OCI-LY1 (cell line): ENCODE measurements at regions not wholly inside any gene's neighbourhood (a gene's known extent, or its start where the extent isn't known, plus 50 kb on each side); places are given as distances from the start of the nearest gene placed in this dataset.

Source experiments
- EZH2 ChIP-seq: fragments of 200-600 bp; sonication (generic), shearing (Covaris generic); IDR thresholded peaks from 2 replicates; pipeline ENCODE4 v1.8.0; 2017; ENCODE audit warnings: borderline replicate concordance, mixed run types, mild to moderate bottlenecking, antibody characterized with exemption, low read length, moderate library complexity, mixed read lengths
- TF ChIP-seq, protein P1 (sequence below): fragments of 200-600 bp; sonication (generic), shearing (Covaris generic); IDR thresholded peaks from 2 replicates; pipeline ENCODE4 v1.5.1; 2017; ENCODE audit warnings: mild to moderate bottlenecking, antibody characterized with exemption, low read length, moderate library complexity, mixed read lengths

DNA sequence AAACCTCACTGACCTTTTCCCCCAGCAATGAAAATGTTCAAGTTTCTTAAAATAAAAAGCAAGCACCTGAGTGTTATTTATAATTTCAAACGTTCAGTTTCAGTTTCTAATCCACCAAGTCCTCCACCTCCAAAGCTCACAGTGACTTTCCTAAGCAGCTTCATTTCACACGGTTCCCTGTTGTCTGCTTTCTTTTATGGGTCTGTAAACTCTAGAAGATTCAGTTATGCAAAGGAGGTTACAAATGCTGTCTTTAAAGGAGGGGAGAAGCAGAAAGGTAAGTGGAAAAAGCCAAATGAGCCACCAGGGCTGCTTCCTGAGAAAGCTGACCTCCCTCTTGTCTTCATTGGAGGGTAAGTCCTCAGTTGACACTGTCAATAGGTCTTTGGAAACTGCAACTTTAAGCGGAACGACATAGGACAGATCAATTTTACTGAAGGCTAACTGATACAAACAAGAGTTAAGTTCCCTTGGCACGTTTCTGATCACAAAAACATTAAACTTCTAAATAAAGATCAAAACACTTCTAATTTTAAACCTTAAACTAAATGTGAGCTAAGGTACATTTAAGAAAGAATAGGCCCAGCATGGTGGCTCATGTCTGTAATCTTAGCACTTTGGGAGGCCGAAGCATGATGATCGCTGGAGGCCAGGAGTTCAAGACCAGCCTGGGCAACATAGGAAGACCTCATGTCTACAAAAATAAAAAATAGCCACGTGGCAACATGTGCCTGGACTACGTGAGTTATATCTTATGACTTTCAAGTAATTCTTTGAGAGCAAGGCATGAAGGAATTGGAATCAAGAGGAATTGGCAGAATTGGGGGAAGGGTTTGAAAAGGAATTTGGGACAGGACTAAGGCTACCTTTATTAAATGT, 151.9 kb upstream of the UBE2E1 start:
- TF ChIP-seq, protein P1, sequence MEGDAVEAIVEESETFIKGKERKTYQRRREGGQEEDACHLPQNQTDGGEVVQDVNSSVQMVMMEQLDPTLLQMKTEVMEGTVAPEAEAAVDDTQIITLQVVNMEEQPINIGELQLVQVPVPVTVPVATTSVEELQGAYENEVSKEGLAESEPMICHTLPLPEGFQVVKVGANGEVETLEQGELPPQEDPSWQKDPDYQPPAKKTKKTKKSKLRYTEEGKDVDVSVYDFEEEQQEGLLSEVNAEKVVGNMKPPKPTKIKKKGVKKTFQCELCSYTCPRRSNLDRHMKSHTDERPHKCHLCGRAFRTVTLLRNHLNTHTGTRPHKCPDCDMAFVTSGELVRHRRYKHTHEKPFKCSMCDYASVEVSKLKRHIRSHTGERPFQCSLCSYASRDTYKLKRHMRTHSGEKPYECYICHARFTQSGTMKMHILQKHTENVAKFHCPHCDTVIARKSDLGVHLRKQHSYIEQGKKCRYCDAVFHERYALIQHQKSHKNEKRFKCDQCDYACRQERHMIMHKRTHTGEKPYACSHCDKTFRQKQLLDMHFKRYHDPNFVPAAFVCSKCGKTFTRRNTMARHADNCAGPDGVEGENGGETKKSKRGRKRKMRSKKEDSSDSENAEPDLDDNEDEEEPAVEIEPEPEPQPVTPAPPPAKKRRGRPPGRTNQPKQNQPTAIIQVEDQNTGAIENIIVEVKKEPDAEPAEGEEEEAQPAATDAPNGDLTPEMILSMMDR, result no peak
- no peak for TF ChIP-seq EZH2
